WTC11 (cell line): ENCODE measurements at regions not wholly inside any gene's neighbourhood (a gene's known extent, or its start where the extent isn't known, plus 50 kb on each side); places are given as distances from the start of the nearest gene placed in this dataset.

Experiments used
- ATAC-seq: fragments of 200-7000 bp; cut with Tn5 transposase; 2 replicates; pipeline ENCODE4 v1.10.0; 2021; ENCODE audit warnings: mild to moderate bottlenecking, moderate library complexity
- CTCF ChIA-PET: fragments of 300-600 bp; sonication (Branson Sonifier 250); formaldehyde crosslinking; loops from one replicate; lab custom pipeline; 2021; ENCODE audit warnings: antibody characterized with exemption; lab: Charles Lee
- POLR2A ChIA-PET: fragments of 350-600 bp; sonication (Branson Sonifier 250); formaldehyde crosslinking; loops from one replicate; lab custom pipeline; 2021; ENCODE audit warnings: antibody characterized with exemption; lab: Charles Lee
- DNase-seq: peaks from one replicate; pipeline ENCODE4 v3.0.0; 2021; ENCODE audit warnings: low spot score
- H3K27ac Mint-ChIP-seq: 2 replicates; pipeline ENCODE4 v1.8.0; 2021; ENCODE audit warnings: mixed read lengths
- H3K27me3 Mint-ChIP-seq: 2 replicates; pipeline ENCODE4 v1.8.0; 2021; ENCODE audit warnings: low read depth, mild to moderate bottlenecking, moderate library complexity, mixed read lengths
- H3K36me3 Mint-ChIP-seq: 2 replicates; pipeline ENCODE4 v1.8.0; 2021; ENCODE audit warnings: mixed read lengths
- H3K4me1 Mint-ChIP-seq: 2 replicates; pipeline ENCODE4 v1.8.0; 2022; ENCODE audit warnings: mixed read lengths
- H3K4me3 Mint-ChIP-seq: 2 replicates; pipeline ENCODE4 v1.8.0; 2021; ENCODE audit warnings: mild to moderate bottlenecking, moderate library complexity, mixed read lengths
- H3K9me3 Mint-ChIP-seq: 2 replicates; pipeline ENCODE4 v1.8.0; 2021; ENCODE audit warnings: mixed read lengths
- ATF2 ChIP-seq: sonication (generic); formaldehyde crosslinking; IDR thresholded peaks from 2 replicates; pipeline ENCODE4 v1.8.1; 2022; ENCODE audit warnings: low read depth, missing genetic modification reagents, borderline replicate concordance
- ATF6 ChIP-seq: sonication (generic); formaldehyde crosslinking; IDR thresholded peaks from 2 replicates; pipeline ENCODE4 v1.8.1; 2023; ENCODE audit warnings: mild to moderate bottlenecking, missing genetic modification reagents
- CBFB ChIP-seq: sonication (generic); formaldehyde crosslinking; IDR thresholded peaks from 2 replicates; pipeline ENCODE4 v1.8.1; 2022; ENCODE audit warnings: mild to moderate bottlenecking, low read depth, missing genetic modification reagents
- CDX4 ChIP-seq: fragments of 250-450 bp; sonication (Bioruptor Pico); IDR thresholded peaks from 2 replicates; pipeline ENCODE4 v1.9.0; 2021; ENCODE audit warnings: moderate library complexity, mild to moderate bottlenecking, inconsistent platforms, borderline replicate concordance
- CREB1 ChIP-seq: sonication (generic); formaldehyde crosslinking; IDR thresholded peaks from 2 replicates; pipeline ENCODE4 v1.8.0; 2023; ENCODE audit warnings: mild to moderate bottlenecking, missing genetic modification reagents
- ELF4 ChIP-seq: sonication (generic); formaldehyde crosslinking; IDR thresholded peaks from 2 replicates; pipeline ENCODE4 v1.8.1; 2022; ENCODE audit warnings: low read depth, mild to moderate bottlenecking, moderate library complexity, missing genetic modification reagents
- EMX1 ChIP-seq: fragments of 250-450 bp; sonication (Bioruptor Pico); IDR thresholded peaks from 2 replicates; pipeline ENCODE4 v1.8.0; 2021; ENCODE audit warnings: mild to moderate bottlenecking
- ERG ChIP-seq: fragments of 250-450 bp; sonication (Bioruptor Pico); IDR thresholded peaks from 2 replicates; pipeline ENCODE4 v1.8.0; 2021; ENCODE audit warnings: mild to moderate bottlenecking
- GRHL2 ChIP-seq: fragments of 250-450 bp; sonication (Bioruptor Pico); IDR thresholded peaks from 2 replicates; pipeline ENCODE4 v1.8.0; 2022; ENCODE audit warnings: mild to moderate bottlenecking, moderate library complexity; ENCODE audit not compliant: insufficient replicate concordance, severe bottlenecking
- JUN ChIP-seq: sonication (generic); formaldehyde crosslinking; IDR thresholded peaks from 2 replicates; pipeline ENCODE4 v1.8.0; 2023; ENCODE audit warnings: mild to moderate bottlenecking, missing genetic modification reagents
- MYBL2 ChIP-seq: sonication (generic); formaldehyde crosslinking; IDR thresholded peaks from 2 replicates; pipeline ENCODE4 v1.8.1; 2023; ENCODE audit warnings: mild to moderate bottlenecking, moderate library complexity, missing genetic modification reagents
- NFATC4 ChIP-seq: fragments of 250-450 bp; sonication (Bioruptor Pico); IDR thresholded peaks from 2 replicates; pipeline ENCODE4 v1.9.0; 2021; ENCODE audit warnings: mild to moderate bottlenecking
- NFE2L1 ChIP-seq: sonication (generic); formaldehyde crosslinking; IDR thresholded peaks from 2 replicates; pipeline ENCODE4 v1.8.1; 2023; ENCODE audit warnings: missing genetic modification reagents
- NR1H2 ChIP-seq: sonication (generic); formaldehyde crosslinking; IDR thresholded peaks from 2 replicates; pipeline ENCODE4 v1.9.0; 2021; ENCODE audit warnings: mild to moderate bottlenecking, moderate library complexity, missing genetic modification reagents
- PRRX2 ChIP-seq: fragments of 250-450 bp; sonication (Bioruptor Pico); IDR thresholded peaks from 2 replicates; pipeline ENCODE4 v1.8.0; 2021; ENCODE audit warnings: mild to moderate bottlenecking
- USF1 ChIP-seq: sonication (generic); formaldehyde crosslinking; IDR thresholded peaks from 2 replicates; pipeline ENCODE4 v1.8.0; 2022; ENCODE audit warnings: mild to moderate bottlenecking, missing genetic modification reagents
- ZBTB21 ChIP-seq: sonication (generic); formaldehyde crosslinking; IDR thresholded peaks from 2 replicates; pipeline ENCODE4 v1.8.1; 2023; ENCODE audit warnings: mild to moderate bottlenecking, missing genetic modification reagents, borderline replicate concordance
- ZMAT4 ChIP-seq: fragments of 250-450 bp; sonication (Bioruptor Pico); IDR thresholded peaks from 2 replicates; pipeline ENCODE4 v1.9.0; 2021; ENCODE audit warnings: mild to moderate bottlenecking
- ZNF532 ChIP-seq: fragments of 250-450 bp; sonication (Bioruptor Pico); IDR thresholded peaks from 2 replicates; pipeline ENCODE4 v1.9.0; 2021; ENCODE audit warnings: mild to moderate bottlenecking, borderline replicate concordance
- ZNF671 ChIP-seq: fragments of 250-450 bp; sonication (Bioruptor Pico); IDR thresholded peaks from 2 replicates; pipeline ENCODE4 v1.8.0; 2021; ENCODE audit warnings: mild to moderate bottlenecking
- ZSCAN18 ChIP-seq: fragments of 250-450 bp; sonication (Bioruptor Pico); IDR thresholded peaks from 2 replicates; pipeline ENCODE4 v2.1.2; 2022; ENCODE audit warnings: mild to moderate bottlenecking, moderate library complexity

- no peak for TF ChIP-seq ZNF532
Observed at GRCh38 chr6:105949869-105950268, 136.3 kb upstream of the PRDM1 start (continued).

- DNase-seq: no peak
- Mint-ChIP-seq H3K27me3 (no peaks in the 10 kb centered on the region; the same call in 1 of the 2 replicates), H3K4me1 (no peaks in the 10 kb centered on the region), H3K4me3 (no peak overlapping the region), H3K27ac (no peak overlapping the region)
- POLR2A ChIA-PET: no interaction called here
- CTCF ChIA-PET: no interaction called here
- TF ChIP-seq NFE2L1 (CRISPR knock-in tag) (no peak), CBFB (no peak), ELF4 (CRISPR knock-in tag) (no peak), CDX4 (CRISPR knock-in tag) (no peak), ZSCAN18 (no peak), EMX1 (CRISPR knock-in tag) (no peak), USF1 (no peak), ATF2 (CRISPR knock-in tag) (no peak), CREB1 (CRISPR knock-in tag) (no peak)
- TF ChIP-seq, all 79 proteins: peak for 0
- no peak for ATAC-seq
- Mint-ChIP-seq H3K9me3 (0 out of 2 replicates have a peak, but pooled peaks cover under 1% of the 10 kb centered on the region), H3K36me3 (no peaks in the 10 kb centered on the region)
Observed at GRCh38 chr6:105943514-105943913, 142.6 kb upstream of the PRDM1 start.

GRCh38 chr6:105941621-105942412 lies 144.3 kb upstream of the PRDM1 start:
- Mint-ChIP-seq H3K9me3 (no peaks in the 10 kb centered on the region), H3K4me3 (no peak overlapping the region), H3K27ac (no peak overlapping the region), H3K27me3 (no peaks in the 10 kb centered on the region; the same call in 1 of the 2 replicates), H3K36me3 (no peaks in the 10 kb centered on the region), H3K4me1 (no peaks in the 10 kb centered on the region)
- DNase-seq: no peak
- ChIA-PET CTCF (no interaction called here), POLR2A (no interaction called here)
- ATAC-seq: no peak
- no peak for TF ChIP-seq ZNF671 (CRISPR knock-in tag)
- TF ChIP-seq ERG (CRISPR knock-in tag): no peak
- TF ChIP-seq PRRX2 (CRISPR knock-in tag): no peak
- no peak for TF ChIP-seq ATF6 (CRISPR knock-in tag)
- no peak for TF ChIP-seq MYBL2 (CRISPR knock-in tag)
- no peak for TF ChIP-seq NFATC4 (CRISPR knock-in tag)
- no peak for TF ChIP-seq GRHL2 (CRISPR knock-in tag)
- TF ChIP-seq JUN (CRISPR knock-in tag): no peak
- TF ChIP-seq ZBTB21 (CRISPR knock-in tag): no peak
- TF ChIP-seq ZMAT4 (CRISPR knock-in tag): no peak
- TF ChIP-seq NR1H2: no peak
